ENCODE measurements at regions not wholly inside any gene's neighbourhood (a gene's known extent, or its start where the extent isn't known, plus 50 kb on each side); places are given as distances from the start of the nearest gene placed in this dataset.

- Histone ChIP-seq H3K36me3 (ENCODE audit: control insufficient read depth, insufficient read depth, low read length) (no peaks in the 10 kb centered on the region), H3K4me3 (ENCODE audit: low read length) (no peak overlapping the region), H3K9ac (ENCODE audit: low read length) (no peak overlapping the region), H3K9me3 (ENCODE audit: control insufficient read depth, low read length) (no peaks in the 10 kb centered on the region), H3K27me3 (ENCODE audit: control insufficient read depth, insufficient read depth, low read length) (no peaks in the 10 kb centered on the region), H3K4me1 (ENCODE audit: control insufficient read depth, insufficient read depth, low read length) (no peaks in the 10 kb centered on the region)
Observed at GRCh38 chr10:33947544-33947943, 613.1 kb upstream of the NRP1 start.

GRCh38 chr10:33945051-33945450 lies 610.6 kb upstream of the NRP1 start:
- Histone ChIP-seq H3K9me3 (ENCODE audit: control insufficient read depth, low read length) (no peaks in the 10 kb centered on the region), H3K27me3 (ENCODE audit: control insufficient read depth, insufficient read depth, low read length) (no peaks in the 10 kb centered on the region), H3K4me1 (ENCODE audit: control insufficient read depth, insufficient read depth, low read length) (no peaks in the 10 kb centered on the region), H3K36me3 (ENCODE audit: control insufficient read depth, insufficient read depth, low read length) (no peaks in the 10 kb centered on the region), H3K9ac (ENCODE audit: low read length) (no peak overlapping the region), H3K4me3 (ENCODE audit: low read length) (no peak overlapping the region)

GRCh38 chr10:33942508-33942907 lies 608.0 kb upstream of the NRP1 start:
- Histone ChIP-seq H3K27me3 (ENCODE audit: control insufficient read depth, insufficient read depth, low read length) (no peaks in the 10 kb centered on the region), H3K9me3 (ENCODE audit: control insufficient read depth, low read length) (no peaks in the 10 kb centered on the region), H3K4me3 (ENCODE audit: low read length) (no peak overlapping the region), H3K4me1 (ENCODE audit: control insufficient read depth, insufficient read depth, low read length) (no peaks in the 10 kb centered on the region), H3K36me3 (ENCODE audit: control insufficient read depth, insufficient read depth, low read length) (no peaks in the 10 kb centered on the region), H3K9ac (ENCODE audit: low read length) (no peak overlapping the region)

- Histone ChIP-seq H3K27me3 (ENCODE audit: control insufficient read depth, insufficient read depth, low read length) (no peaks in the 10 kb centered on the region), H3K9me3 (ENCODE audit: control insufficient read depth, low read length) (no peaks in the 10 kb centered on the region), H3K36me3 (ENCODE audit: control insufficient read depth, insufficient read depth, low read length) (no peaks in the 10 kb centered on the region), H3K4me1 (ENCODE audit: control insufficient read depth, insufficient read depth, low read length) (no peaks in the 10 kb centered on the region), H3K9ac (ENCODE audit: low read length) (no peak overlapping the region), H3K4me3 (ENCODE audit: low read length) (no peak overlapping the region)
Observed at GRCh38 chr10:33939892-33940291, 605.4 kb upstream of the NRP1 start.

GRCh38 chr10:33939410-33939809 lies 604.9 kb upstream of the NRP1 start:
- Histone ChIP-seq H3K4me3 (ENCODE audit: low read length) (no peak overlapping the region), H3K27me3 (ENCODE audit: control insufficient read depth, insufficient read depth, low read length) (no peaks in the 10 kb centered on the region), H3K9ac (ENCODE audit: low read length) (no peak overlapping the region), H3K4me1 (ENCODE audit: control insufficient read depth, insufficient read depth, low read length) (no peaks in the 10 kb centered on the region), H3K9me3 (ENCODE audit: control insufficient read depth, low read length) (no peaks in the 10 kb centered on the region), H3K36me3 (ENCODE audit: control insufficient read depth, insufficient read depth, low read length) (no peaks in the 10 kb centered on the region)

GRCh38 chr10:33938001-33938400 lies 603.5 kb upstream of the NRP1 start:
- Histone ChIP-seq H3K9ac (ENCODE audit: low read length) (no peak overlapping the region), H3K27me3 (ENCODE audit: control insufficient read depth, insufficient read depth, low read length) (no peaks in the 10 kb centered on the region), H3K4me1 (ENCODE audit: control insufficient read depth, insufficient read depth, low read length) (no peaks in the 10 kb centered on the region), H3K9me3 (ENCODE audit: control insufficient read depth, low read length) (no peaks in the 10 kb centered on the region), H3K4me3 (ENCODE audit: low read length) (no peak overlapping the region), H3K36me3 (ENCODE audit: control insufficient read depth, insufficient read depth, low read length) (no peaks in the 10 kb centered on the region)

GRCh38 chr10:33937036-33937730 lies 602.7 kb upstream of the NRP1 start:
- Histone ChIP-seq H3K4me3 (ENCODE audit: low read length) (no peak overlapping the region), H3K9me3 (ENCODE audit: control insufficient read depth, low read length) (no peaks in the 10 kb centered on the region), H3K4me1 (ENCODE audit: control insufficient read depth, insufficient read depth, low read length) (no peaks in the 10 kb centered on the region), H3K36me3 (ENCODE audit: control insufficient read depth, insufficient read depth, low read length) (no peaks in the 10 kb centered on the region), H3K27me3 (ENCODE audit: control insufficient read depth, insufficient read depth, low read length) (no peaks in the 10 kb centered on the region), H3K9ac (ENCODE audit: low read length) (no peak overlapping the region)

GRCh38 chr10:33935350-33935749 lies 600.9 kb upstream of the NRP1 start:
- no peaks in the 10 kb centered on the region for H3K9me3 ChIP-seq (ENCODE audit: control insufficient read depth, low read length)
- H3K36me3 ChIP-seq (ENCODE audit: control insufficient read depth, insufficient read depth, low read length), result no peaks in the 10 kb centered on the region
- no peak overlapping the region for H3K9ac ChIP-seq (ENCODE audit: low read length)
- H3K27me3 ChIP-seq (ENCODE audit: control insufficient read depth, insufficient read depth, low read length), result no peaks in the 10 kb centered on the region
- no peak overlapping the region for H3K4me3 ChIP-seq (ENCODE audit: low read length)
- no peaks in the 10 kb centered on the region for H3K4me1 ChIP-seq (ENCODE audit: control insufficient read depth, insufficient read depth, low read length)

- Histone ChIP-seq H3K4me3 (ENCODE audit: low read length) (no peak overlapping the region), H3K9ac (ENCODE audit: low read length) (no peak overlapping the region), H3K9me3 (ENCODE audit: control insufficient read depth, low read length) (no peaks in the 10 kb centered on the region), H3K27me3 (ENCODE audit: control insufficient read depth, insufficient read depth, low read length) (no peaks in the 10 kb centered on the region), H3K4me1 (ENCODE audit: control insufficient read depth, insufficient read depth, low read length) (no peaks in the 10 kb centered on the region), H3K36me3 (ENCODE audit: control insufficient read depth, insufficient read depth, low read length) (no peaks in the 10 kb centered on the region)
Observed at GRCh38 chr10:33930079-33930478, 595.6 kb upstream of the NRP1 start.

- Histone ChIP-seq H3K36me3 (ENCODE audit: control insufficient read depth, insufficient read depth, low read length) (no peaks in the 10 kb centered on the region), H3K9ac (ENCODE audit: low read length) (no peak overlapping the region), H3K4me3 (ENCODE audit: low read length) (no peak overlapping the region), H3K9me3 (ENCODE audit: control insufficient read depth, low read length) (no peaks in the 10 kb centered on the region), H3K4me1 (ENCODE audit: control insufficient read depth, insufficient read depth, low read length) (no peaks in the 10 kb centered on the region), H3K27me3 (ENCODE audit: control insufficient read depth, insufficient read depth, low read length) (no peaks in the 10 kb centered on the region)
Observed at GRCh38 chr10:33927347-33927746, 592.9 kb upstream of the NRP1 start.

- no peaks in the 10 kb centered on the region for H3K9me3 ChIP-seq (ENCODE audit: control insufficient read depth, low read length)
- H3K27me3 ChIP-seq (ENCODE audit: control insufficient read depth, insufficient read depth, low read length), result no peaks in the 10 kb centered on the region
- no peak overlapping the region for H3K4me3 ChIP-seq (ENCODE audit: low read length)
- no peaks in the 10 kb centered on the region for H3K36me3 ChIP-seq (ENCODE audit: control insufficient read depth, insufficient read depth, low read length)
- no peak overlapping the region for H3K9ac ChIP-seq (ENCODE audit: low read length)
- H3K4me1 ChIP-seq (ENCODE audit: control insufficient read depth, insufficient read depth, low read length), result no peaks in the 10 kb centered on the region
Observed at GRCh38 chr10:33921970-33922605, 587.6 kb upstream of the NRP1 start.

- Histone ChIP-seq H3K9ac (ENCODE audit: low read length) (no peak overlapping the region), H3K27me3 (ENCODE audit: control insufficient read depth, insufficient read depth, low read length) (no peaks in the 10 kb centered on the region), H3K4me1 (ENCODE audit: control insufficient read depth, insufficient read depth, low read length) (no peaks in the 10 kb centered on the region), H3K9me3 (ENCODE audit: control insufficient read depth, low read length) (no peaks in the 10 kb centered on the region), H3K4me3 (ENCODE audit: low read length) (no peak overlapping the region), H3K36me3 (ENCODE audit: control insufficient read depth, insufficient read depth, low read length) (no peaks in the 10 kb centered on the region)
Observed at GRCh38 chr10:33920351-33920750, 585.9 kb upstream of the NRP1 start.

Measured in mucosa of stomach (tissue), 1 donor.